NCI-H2029 (cell line): ENCODE measurements at regions not wholly inside any gene's neighbourhood (a gene's known extent, or its start where the extent isn't known, plus 50 kb on each side); places are given as distances from the start of the nearest gene placed in this dataset.

Source experiments
- DNase-seq: peaks from one replicate; lab custom pipeline; 2025; lab: John Stamatoyannopoulos, UW

DNA sequence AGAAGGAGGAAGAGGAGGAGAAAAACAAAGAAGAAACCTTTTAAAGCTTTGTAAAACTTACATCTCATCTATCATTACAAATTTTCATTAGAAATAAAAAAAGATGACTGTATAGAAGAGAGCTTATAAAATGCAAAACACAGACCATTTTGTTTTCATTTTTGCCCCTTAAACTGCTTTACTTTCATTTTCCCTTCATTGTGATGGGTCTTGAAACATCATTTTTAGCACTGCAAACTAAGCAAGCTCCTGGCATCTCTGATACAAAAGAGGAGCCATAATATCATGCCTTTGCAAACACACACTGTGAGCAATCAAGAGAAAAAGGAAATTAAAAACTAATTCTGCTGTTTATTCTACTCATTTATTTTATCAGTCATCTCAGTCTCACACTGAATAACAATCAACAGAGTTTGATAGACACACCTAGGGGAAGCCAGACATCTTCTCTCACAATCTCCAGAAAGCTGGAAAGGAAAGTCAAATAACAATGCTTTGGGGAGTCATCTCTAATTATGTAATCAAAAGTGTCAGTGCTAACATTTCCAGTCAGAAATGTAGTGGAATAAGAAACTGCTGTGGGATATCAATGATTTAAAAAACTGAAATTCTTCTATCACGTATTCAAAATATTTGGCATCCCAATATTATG is 467.7 kb upstream of the FAT3 start:
- no peak for DNase-seq

DNA sequence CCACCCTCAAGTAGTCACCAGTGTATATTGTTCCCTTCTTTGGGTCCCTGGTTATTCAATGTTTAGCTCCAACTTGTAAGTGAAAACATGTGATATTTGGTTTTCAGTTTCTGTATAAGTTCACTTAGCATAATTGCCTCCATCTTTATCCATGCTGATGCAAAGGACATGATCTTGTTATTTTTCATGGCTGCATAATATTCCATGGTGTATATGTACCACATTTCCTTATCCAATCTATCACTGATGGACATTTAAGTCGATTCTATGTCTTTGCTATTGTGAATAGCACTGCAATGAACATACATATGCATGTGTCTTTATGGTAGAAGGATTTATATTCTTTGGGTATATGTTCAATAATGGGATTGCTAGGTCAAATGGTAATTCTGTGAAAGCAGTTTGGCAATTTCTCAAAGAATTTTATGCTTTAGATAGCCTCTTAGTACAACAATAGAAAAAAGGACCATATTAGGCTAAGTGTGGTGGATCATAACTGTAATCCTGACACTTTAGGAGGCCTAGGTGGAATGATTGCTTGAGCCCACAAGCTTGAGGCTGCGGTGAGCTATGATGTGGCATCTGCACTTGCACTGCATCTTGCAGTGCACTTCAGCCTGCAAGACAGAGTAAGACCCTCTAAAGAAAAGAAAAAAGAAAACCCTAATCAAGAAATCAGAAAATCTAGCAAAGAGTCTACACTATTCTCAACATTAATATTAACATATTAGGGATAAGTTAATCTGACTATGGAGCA is 468.5 kb upstream of the FAT3 start:
- no peak for DNase-seq

DNA sequence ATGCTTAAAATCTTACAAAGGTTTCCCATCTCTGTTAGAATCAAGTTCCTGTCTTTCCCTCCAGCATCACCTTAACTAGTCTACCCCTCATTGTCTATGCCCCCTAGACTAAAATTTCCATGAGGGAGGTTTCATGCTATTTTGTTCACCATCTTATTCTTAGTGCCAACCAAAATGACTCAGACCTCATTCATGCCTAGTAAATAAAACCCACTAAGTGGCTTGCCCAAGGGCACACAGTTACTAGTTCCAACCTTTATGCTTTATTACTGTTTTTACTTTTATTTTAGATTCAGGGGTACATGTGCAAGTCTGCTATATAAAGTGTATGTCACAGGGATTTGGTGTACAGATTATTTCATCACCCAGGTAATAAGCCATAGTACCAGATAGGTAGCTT is 469.1 kb upstream of the FAT3 start:
- DNase-seq: no peak

DNA sequence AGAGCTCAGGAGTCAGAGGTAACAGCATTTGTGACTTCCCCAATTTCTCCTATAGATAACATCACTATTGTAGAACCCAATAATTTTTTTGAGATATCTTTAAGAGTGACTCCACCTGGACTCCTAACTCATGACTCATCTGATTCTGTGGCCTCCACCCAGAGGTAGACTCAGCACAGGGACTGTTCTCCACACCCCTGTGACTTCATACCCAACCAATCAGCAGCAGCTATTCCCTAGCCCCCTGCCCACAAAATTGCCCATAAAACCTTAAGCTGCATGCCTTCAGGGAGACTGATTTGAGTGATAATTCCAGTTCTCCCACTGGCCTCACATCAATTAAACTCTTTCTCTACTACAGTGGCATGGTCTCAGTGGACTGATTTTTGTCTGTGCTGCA is 475.4 kb upstream of the FAT3 start:
- no peak for DNase-seq

DNA sequence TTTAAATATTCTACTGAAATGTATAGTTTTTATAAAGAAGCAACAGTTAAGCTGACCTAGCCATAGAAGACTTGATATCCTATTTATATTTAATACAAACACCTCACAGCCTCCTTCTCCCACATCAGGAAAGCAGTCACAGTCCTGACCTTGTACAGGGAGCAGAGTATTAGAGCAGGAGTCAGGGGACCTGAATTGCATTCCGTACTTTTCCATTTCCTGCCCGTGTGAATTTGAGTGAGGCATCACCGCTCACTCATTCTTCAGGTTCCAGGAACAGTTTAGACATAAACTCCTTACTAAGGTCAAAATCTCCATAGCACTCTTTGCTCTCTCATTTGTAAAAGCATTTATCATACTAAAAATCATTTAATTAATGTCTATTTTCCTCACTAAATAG is 482.5 kb upstream of the FAT3 start:
- DNase-seq: no peak

DNA sequence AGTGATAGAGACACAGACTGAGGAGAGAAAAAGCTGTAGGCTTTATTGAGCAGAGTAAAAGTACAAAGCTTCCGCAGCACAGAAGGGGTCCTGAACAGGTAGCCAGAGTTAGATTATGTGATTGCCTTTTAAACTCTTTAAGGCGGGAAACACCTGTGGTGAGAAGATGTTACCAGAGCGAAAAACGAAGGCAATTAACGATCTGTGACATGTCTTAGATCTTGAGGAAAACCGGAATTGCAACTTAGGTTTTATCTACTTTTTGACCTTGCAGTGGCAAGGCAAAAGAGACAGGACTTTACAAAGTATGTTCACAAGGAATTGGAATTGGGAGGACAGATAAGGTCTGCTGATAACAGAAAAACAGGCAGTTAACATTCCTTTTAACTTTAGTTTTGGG is 493.6 kb upstream of the FAT3 start:
- no peak for DNase-seq

DNA sequence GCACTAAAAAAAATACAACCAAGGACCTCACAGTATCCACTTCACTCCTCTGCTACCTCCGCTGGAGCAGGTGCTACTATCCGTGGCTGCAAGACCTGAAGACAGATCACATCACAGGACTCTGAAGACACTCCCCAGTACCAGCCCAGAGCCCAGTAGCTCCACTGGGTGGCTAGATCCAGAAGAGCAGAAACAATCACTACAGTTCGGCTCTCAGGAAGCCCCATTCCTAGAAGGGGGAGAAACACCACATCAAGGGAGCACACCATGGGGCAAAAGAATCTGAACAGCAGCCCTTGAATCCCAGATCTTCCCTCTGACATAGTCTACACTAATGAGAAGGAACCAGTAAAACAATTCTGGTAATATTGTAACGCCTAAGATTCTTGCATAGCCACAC is 494.0 kb upstream of the FAT3 start:
- DNase-seq: no peak

DNA sequence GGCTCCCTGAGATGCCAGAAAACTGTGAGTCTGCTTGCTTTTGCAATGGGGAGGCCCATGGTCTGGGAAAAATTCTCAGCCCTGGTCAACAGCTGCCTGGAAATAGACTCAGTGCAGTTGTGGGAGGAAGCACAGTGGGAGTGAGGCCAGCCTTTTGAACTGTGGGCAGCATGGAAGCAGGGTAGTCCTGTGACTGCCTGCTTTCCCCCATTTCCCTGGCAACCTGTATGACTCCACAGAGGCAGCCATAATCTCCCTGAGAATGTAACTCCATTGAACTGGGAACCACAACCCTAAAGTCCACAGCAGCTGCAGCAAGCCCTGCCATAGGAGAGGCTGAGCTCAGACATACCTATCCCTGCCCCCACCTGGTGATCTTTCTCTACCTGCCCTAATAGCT is 494.6 kb upstream of the FAT3 start:
- no peak for DNase-seq

DNA sequence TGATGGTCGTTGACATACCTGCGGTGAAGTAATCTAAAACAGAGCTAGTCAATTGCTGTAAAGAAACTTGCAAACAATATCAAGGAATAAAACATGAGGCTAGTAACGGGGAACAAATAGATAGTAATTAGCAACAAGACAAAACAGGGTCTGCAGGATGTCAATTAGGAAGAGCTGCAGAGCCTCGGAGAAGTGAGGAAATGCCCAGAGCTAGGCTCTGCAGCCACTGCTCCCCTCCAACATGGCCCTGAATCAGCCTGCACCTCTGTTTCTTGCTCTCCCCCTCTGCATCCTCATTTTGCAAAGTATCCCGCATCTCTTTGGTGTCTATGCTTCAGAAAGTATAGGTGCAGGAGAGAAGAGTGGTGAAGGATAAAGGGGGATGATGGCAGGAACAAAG is 507.4 kb upstream of the FAT3 start:
- DNase-seq: no peak

DNA sequence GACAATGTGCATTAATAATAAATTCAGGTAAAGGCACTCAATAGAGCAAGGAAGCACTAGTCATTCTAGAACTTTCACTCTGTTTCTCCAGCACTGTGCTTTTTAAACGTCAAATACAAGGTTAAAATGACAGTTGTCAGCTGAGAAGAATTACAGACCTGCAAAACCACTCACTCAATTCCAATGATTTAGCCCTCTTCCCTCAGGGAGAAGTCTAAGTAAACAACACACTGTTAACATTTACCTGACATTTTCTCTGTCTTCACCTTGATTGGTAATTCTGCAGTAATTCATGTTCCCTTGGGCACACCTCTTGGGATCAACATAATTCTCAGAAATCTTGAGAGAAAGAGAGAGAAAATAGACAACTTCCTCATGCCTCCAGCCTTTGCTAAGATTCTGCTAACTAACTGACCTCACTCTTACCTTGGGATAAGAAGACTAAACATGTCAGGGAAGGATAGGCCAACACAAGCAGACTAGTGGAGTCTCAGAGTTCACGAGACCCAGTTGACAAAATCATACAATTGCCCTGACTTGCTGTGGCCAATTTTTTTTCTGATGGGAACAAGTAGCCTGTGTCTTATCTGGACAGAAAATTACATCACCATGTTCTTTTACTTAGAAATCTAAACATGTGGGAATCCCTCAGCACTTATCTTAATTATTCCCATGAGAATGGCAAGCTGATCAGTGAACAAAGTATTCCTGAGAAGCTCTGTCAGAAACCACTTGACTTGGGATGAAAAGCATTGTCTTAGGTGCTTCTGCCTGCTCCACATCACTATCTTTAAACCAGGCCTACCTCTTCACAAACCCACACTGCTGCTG is 516.8 kb upstream of the FAT3 start:
- DNase-seq: no peak

DNA sequence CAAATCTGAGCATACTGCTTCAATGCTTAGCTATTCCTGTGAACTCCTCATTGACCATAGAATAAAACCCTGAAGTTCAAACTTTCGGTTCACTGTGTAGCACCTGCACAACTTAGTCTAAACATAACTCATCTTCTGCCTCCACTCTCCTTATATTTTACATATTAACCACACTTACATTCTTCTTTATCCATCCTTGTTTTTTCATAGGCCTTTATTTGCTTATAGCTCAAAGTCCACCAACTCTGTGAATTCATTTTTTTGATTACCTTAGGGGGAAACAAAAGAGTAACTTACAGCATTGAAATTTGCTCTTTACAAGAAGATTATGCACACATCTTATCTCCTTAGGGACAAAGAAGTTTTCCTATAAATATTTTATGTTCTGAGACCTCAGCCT is 521.6 kb upstream of the FAT3 start:
- DNase-seq: no peak

DNA sequence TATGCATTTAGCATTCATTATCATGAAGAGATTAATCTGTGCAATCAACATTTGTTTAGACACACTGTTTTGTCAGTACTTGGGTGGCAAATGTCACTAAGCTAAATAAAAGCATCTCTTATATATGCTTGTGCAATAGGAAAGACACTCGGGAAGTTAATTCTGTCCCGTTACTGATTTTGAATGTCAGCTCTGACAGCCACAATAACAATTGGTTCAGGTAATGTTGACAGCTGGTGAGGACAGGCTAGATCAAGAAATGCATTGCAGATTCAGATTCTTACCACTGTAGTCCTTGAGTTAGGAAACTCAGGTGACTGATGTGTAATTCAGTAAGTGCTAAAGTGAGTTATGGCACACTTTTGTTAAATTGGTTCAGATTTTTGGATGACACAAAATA is 523.8 kb upstream of the FAT3 start:
- no peak for DNase-seq

DNA sequence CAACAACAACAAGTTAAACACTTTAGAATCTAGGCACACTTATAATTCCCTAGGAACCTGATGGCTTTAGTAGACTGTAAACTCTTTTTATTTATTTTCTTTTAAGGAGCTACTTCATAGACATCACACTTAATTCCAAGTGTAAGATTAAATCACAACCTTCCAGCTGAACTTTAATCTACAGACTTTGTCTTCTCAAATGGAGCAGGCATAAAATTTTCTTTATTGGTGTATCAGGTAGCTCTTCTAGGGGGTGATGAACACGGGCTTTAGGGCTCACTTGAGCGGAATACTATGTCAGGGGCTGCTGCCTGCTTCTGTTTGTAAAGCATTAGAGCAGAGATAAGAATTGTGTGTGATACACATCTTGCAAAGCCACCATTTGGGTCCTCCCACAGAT is 525.8 kb upstream of the FAT3 start:
- no peak for DNase-seq

DNA sequence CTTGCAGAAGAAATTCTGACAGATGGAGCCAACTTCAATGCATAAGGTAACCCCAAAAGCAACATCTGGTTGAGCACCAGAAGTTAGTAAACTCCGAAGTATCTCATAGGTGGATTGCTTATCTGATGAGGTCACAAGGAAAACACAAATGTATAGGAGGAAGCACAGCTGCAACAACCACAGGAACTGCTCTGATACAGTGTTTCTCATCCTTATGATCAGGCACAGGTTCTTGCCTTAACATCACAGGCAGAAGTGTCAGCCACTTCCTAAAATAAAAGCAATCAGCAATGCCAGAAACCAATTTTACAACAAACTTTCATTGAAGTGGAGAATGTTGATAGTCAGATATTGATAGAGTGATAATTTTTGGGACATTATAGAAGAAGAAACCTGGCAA is 530.3 kb upstream of the FAT3 start:
- DNase-seq: no peak

DNA sequence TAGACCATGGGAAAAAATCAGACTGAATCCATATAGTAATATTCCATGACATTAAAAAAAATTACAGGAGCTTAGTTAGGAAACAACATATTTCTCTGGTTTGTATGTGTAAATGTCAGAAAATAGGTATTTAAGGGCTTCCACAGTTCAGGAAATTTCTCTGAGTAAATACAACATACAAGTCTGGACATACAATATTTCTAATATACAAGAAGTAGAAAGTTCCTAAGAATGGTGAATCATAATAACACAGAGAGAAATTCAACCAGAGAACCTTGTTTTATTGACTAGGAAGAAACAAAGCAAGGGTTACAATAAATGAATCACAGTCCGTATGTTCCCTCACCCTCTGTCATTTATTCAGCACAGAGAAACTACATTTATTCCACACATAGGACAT is 532.7 kb upstream of the FAT3 start:
- DNase-seq: no peak

DNA sequence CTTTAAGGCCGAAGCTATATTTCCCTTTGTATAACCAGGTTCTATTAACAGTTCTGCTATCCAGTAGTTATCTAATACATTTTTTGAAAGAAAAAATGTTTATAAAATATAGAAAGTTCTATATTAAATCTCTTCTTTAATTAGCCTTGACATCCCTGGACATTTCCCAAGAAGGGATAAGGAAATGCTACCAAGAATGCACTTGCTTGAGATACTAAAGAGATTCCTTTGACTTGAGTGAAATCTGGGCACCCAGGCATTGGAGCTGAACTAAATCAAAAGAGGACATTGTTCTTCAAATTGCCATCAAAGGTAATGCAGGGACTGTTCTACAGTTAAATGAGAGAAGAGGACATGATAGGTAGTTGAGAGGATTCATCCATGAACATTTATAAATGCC is 535.9 kb upstream of the FAT3 start:
- no peak for DNase-seq

DNA sequence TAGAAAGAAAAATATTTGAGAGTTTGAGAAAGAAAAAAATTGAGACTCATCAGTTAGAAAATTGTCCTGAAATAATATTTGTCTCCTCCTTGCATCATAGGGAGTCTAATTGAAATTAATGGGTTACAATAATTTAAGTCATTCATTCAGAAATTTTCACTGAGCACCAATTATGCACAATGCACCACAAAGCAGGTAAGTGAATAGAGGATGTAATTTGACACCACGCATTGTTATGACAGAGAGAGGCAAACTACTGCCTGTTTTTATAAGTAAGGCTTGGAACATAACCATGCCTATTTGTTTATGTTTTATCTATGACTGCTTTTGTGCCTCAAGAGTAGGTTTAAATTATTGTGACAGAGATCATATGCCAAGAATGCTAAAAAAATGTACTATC is 537.9 kb upstream of the FAT3 start:
- DNase-seq: peak; percentile 43

DNA sequence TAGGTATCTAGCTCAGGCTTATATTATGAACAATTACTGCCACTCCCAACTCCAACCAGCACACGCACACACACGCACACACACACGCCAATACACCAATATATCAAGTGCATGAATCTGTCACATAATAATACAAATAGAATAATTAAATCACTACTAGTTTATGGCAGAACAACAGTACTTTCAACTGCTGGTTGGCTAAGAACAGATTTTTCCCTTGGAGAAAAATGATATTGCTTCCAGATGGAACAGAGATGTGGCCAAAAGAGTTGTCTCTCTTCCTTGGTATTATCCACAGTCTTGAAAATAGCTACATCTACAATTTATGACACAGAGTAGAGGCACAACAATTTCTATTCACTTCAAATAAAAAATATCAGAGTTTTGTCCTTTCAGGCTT is 538.3 kb upstream of the FAT3 start:
- DNase-seq: no peak

DNA sequence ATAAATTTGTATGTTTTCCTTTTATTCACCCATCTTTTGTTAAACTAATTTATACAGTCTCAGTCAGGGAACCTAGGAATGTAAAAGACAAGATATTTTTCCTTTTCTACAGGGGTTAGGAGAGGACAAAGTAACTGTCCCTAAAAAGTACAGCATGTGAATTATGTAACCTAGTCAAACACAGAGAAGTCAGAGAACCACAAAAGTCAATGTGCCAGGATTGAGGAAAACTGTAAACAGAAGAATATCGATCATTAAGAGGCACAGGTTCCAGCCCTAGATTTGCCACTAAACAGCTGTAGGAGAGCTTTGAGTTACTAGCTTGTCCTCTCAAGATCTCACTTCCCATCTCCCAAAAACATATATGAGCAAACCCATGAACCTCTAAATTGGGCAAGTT is 550.9 kb upstream of the FAT3 start:
- no peak for DNase-seq

DNA sequence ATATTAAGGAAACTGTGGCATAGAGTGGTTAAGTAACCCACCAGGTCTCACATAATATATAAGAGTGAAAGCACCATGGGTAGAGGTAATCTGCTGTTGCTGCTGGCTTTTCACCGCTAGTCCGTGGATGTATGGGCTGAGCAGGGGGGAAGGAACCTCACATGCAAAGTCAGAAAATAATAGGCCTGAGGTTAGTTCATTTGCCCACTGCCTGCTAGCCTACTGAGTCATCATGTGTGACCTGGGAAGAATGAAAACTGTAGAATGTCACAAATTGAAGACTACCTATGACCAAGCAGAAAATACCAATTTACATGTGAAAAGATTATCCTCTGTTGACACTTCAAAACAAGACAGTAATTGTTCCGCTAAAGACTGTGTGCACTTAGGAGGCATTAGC is 560.1 kb upstream of the FAT3 start:
- no peak for DNase-seq

DNA sequence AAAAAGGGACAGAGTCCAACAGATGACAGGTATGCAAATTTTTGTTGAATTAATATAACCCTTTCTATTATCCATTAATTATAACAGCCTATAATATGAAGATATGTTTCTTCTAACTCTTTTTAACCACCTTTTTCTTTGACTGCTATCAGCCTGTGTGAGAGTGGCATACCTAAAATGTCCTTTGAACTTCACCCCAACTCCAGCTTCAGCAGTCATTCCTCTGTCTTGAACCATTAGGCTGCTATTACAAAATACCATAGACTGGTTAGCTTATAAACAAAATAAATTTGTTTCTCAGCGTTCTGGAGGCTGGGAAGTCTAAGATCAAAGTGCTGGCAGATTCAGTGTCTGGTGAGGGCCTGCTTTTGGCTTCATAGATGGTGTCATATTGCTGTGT is 564.6 kb upstream of the FAT3 start:
- DNase-seq: no peak

DNA sequence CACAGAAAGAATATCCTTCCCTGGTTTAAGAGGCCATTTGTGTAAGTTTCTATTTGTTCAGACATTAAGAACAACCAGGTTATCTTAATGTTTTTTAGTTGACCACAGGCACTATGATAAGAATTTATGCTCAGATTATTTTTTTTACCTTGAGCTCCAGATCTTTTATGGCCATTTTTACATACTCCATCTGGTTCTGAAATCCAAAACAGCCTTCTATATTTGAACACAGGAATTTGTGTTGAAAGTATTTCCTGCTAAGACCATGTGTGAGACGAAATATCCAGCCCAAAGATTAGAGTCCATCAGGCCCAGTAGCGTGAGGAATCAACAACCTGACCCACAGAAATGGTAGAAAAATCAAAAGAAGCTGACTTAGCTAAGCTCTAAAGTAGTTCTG is 569.9 kb upstream of the FAT3 start:
- DNase-seq: no peak

DNA sequence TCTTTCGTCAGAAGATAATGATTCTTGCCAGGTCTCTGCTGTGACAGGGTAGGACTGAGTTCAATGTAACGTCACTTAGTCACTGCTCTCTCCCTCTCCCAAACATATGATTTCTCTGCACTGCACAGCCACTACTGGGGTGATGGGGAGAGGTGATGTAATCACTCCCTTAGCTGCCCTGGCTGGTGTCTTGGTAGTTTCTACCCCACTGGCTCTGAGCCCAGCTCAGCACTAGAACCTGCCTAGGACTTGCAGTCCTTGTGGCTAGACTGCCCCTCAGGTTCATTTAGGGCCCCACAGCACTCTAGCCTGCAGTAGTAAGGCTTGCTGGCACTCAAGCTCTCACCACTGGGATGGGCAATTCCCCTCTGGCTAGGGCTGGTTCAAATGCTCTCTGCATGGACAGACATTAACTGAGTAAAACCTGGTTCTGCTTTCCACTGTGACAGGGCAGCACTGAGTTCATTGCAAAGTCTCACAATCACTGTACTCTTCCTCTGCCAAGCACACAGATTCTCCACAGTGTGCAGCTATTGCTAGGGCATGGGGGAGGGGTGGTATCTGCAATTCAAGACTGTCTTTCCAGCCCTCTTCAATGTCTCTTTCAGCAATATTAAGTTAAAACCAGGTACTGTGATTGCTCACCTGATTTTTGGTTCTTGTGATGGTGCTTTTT is 571.4 kb upstream of the FAT3 start:
- no peak for DNase-seq
